ENCODE measurements at regions not wholly inside any gene's neighbourhood (a gene's known extent, or its start where the extent isn't known, plus 50 kb on each side); places are given as distances from the start of the nearest gene placed in this dataset.

DNA sequence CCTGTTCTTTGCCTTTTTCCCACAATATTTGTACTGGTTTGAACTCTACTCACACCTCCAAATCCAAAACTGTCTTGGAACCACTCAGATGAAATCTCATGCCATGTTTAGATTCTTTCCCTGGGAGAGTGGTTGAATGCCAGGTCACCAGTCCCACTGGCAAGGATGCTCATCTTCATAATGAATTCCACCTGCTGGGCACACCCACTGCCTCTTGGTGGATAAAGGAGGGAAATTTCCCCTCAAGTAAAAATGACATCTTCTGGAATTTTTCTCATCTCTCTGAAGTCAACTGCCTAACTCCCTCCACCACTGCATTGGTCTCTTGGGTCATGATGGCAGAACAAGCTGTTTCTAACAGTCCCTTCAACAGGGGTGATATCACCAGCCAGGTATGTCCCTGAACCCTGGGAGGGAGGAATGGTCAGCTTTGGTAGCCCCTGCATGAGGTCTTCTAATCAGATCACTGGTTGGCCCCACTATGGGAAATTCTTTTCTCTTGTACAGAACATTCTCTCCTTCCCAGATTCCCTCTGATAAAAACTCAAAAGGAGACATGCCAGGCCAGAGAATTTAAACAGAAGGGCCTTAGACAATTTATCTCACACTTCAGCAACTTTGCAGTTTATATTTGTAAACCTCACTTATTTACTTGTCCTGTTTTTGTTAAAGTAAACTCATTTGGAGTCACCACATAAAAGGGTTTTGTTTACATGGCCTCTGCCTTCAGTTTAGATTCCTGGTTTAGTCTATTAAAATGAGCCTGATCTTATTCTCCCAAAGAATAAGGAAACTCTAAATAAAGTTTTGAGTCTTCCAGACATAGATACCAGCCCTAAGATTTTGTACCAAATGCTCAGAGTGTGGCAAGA lies 143.4 kb downstream of the WNT5A start:
- Histone ChIP-seq H3K4me1 (ENCODE audit: control insufficient read depth in 2 of 2, insufficient read depth in 2 of 2, low read length in 2 of 2) (no peaks in the 10 kb centered on the region), H3K27ac (ENCODE audit: low read depth in 2 of 2, low read length in 2 of 2) (no peak overlapping the region), H3K9me3 (ENCODE audit: control insufficient read depth in 2 of 2, low read length in 2 of 2) (no peaks in the 10 kb centered on the region), H3K27me3 (ENCODE audit: control insufficient read depth in 2 of 2, insufficient read depth in 2 of 2, low read length in 2 of 2) (no peaks in the 10 kb centered on the region), H3K9ac (ENCODE audit: low read depth in 1 of 2, low read length in 2 of 2) (no peak overlapping the region), H3K4me3 (ENCODE audit: low read length in 2 of 2) (no peak overlapping the region), H3K36me3 (ENCODE audit: control insufficient read depth in 2 of 2, insufficient read depth in 2 of 2, low read length in 2 of 2) (no peaks in the 10 kb centered on the region)

DNA sequence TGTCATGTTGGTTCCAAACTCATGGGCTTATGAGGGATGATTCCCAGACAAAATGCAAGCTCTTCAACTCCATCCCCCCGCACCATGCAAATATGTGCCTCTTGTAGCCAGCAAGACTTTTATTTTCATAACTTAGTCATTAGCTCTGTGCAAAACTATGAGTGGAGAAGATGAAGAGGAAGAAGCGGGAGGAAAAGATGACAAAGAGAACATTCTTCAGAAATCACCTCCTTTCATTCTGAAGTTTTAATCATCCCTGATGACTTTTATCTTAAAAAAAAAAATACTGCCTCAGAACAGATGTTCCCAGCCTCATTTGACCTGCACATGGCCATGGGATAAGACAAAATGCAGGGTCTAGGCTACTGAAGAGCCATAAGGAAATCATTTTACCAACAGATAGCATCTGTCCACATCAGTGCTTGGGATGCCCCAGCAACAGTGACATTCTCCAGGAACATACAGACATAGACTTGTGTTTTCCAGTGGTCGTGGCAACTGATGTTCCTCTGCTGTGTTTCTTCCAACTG lies 145.5 kb downstream of the WNT5A start:
- Histone ChIP-seq H3K9me3 (ENCODE audit: control insufficient read depth in 2 of 2, low read length in 2 of 2) (no peaks in the 10 kb centered on the region), H3K9ac (ENCODE audit: low read depth in 1 of 2, low read length in 2 of 2) (no peak overlapping the region), H3K4me1 (ENCODE audit: control insufficient read depth in 2 of 2, insufficient read depth in 2 of 2, low read length in 2 of 2) (no peaks in the 10 kb centered on the region), H3K36me3 (ENCODE audit: control insufficient read depth in 2 of 2, insufficient read depth in 2 of 2, low read length in 2 of 2) (no peaks in the 10 kb centered on the region), H3K27ac (ENCODE audit: low read depth in 2 of 2, low read length in 2 of 2) (no peak overlapping the region), H3K4me3 (ENCODE audit: low read length in 2 of 2) (no peak overlapping the region), H3K27me3 (ENCODE audit: control insufficient read depth in 2 of 2, insufficient read depth in 2 of 2, low read length in 2 of 2) (no peaks in the 10 kb centered on the region)

DNA sequence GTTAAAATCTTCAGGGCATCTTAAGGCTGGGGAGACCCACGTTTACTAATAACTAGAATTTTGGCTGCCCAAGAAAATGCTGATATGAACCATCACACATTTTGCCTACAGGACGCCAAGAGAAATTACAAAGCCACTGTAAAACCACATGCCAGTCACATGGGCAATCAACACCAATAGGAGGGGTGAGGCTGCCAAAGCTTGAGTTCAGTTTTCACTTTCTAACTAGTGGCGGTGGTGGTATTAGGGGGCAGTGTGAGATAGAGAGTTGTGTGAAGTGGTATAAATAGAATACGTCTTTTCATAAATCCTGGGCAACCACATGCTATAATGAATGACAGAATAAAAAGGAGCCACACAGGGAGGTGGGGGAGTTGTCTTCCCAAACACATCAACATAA lies 147.3 kb downstream of the WNT5A start:
- Histone ChIP-seq H3K27me3 (ENCODE audit: control insufficient read depth in 2 of 2, insufficient read depth in 2 of 2, low read length in 2 of 2) (no peaks in the 10 kb centered on the region), H3K4me1 (ENCODE audit: control insufficient read depth in 2 of 2, insufficient read depth in 2 of 2, low read length in 2 of 2) (no peaks in the 10 kb centered on the region), H3K4me3 (ENCODE audit: low read length in 2 of 2) (no peak overlapping the region), H3K9me3 (ENCODE audit: control insufficient read depth in 2 of 2, low read length in 2 of 2) (no peaks in the 10 kb centered on the region), H3K27ac (ENCODE audit: low read depth in 2 of 2, low read length in 2 of 2) (no peak overlapping the region), H3K9ac (ENCODE audit: low read depth in 1 of 2, low read length in 2 of 2) (no peak overlapping the region), H3K36me3 (ENCODE audit: control insufficient read depth in 2 of 2, insufficient read depth in 2 of 2, low read length in 2 of 2) (no peaks in the 10 kb centered on the region)

DNA sequence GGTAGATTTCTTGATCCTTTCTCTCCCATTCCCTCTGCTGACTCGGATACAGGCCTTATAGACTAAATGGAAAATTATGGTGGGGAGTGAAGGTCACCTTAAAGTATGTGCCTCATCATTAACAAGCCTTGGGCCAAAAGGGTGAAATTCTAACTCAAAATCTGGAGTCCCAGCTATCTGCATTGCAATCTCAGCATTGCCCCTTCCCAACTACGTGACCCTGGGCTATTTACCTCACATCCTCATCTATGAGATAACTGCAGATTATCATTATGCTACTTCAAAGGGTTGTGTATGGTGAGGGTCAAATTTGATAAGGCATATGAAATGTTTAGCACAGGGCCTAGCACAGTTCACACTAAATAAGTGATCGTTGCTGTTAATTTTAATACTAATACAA lies 147.7 kb downstream of the WNT5A start:
- H3K36me3 ChIP-seq (ENCODE audit: control insufficient read depth in 2 of 2, insufficient read depth in 2 of 2, low read length in 2 of 2): no peaks in the 10 kb centered on the region
- no peaks in the 10 kb centered on the region for H3K9me3 ChIP-seq (ENCODE audit: control insufficient read depth in 2 of 2, low read length in 2 of 2)
- no peaks in the 10 kb centered on the region for H3K4me1 ChIP-seq (ENCODE audit: control insufficient read depth in 2 of 2, insufficient read depth in 2 of 2, low read length in 2 of 2)
- no peak overlapping the region for H3K4me3 ChIP-seq (ENCODE audit: low read length in 2 of 2)
- no peak overlapping the region for H3K9ac ChIP-seq (ENCODE audit: low read depth in 1 of 2, low read length in 2 of 2)
- no peak overlapping the region for H3K27ac ChIP-seq (ENCODE audit: low read depth in 2 of 2, low read length in 2 of 2)
- no peaks in the 10 kb centered on the region for H3K27me3 ChIP-seq (ENCODE audit: control insufficient read depth in 2 of 2, insufficient read depth in 2 of 2, low read length in 2 of 2)

DNA sequence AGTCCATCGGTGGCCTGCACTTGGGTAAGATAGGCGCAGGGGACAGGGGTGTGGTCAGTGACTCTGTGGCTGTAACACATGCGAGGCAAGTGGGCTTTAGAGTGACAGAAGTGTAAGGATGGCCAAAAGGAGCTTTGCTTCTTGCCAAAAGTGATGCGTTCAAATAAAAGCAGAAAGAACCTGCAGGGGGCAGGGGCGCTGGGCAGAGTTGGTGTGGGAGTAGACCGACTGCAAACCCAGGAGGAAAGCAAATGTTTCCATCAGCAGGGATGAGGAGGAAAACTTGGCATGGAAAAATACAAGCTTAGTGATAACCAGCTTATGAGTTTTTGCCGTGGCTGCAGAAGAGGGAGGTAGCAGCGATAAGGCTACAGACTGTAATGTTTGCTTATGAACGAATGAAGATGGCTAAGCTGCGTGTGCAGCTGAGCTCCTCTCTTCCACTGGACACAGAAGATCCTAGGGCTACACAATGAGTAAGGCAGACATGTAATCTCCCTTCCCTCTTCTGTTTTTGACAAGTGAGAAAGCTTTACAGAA lies 149.4 kb downstream of the WNT5A start:
- Histone ChIP-seq H3K4me3 (ENCODE audit: low read length in 2 of 2) (no peak overlapping the region), H3K36me3 (ENCODE audit: control insufficient read depth in 2 of 2, insufficient read depth in 2 of 2, low read length in 2 of 2) (no peaks in the 10 kb centered on the region), H3K4me1 (ENCODE audit: control insufficient read depth in 2 of 2, insufficient read depth in 2 of 2, low read length in 2 of 2) (no peaks in the 10 kb centered on the region), H3K9me3 (ENCODE audit: control insufficient read depth in 2 of 2, low read length in 2 of 2) (no peaks in the 10 kb centered on the region), H3K27ac (ENCODE audit: low read depth in 2 of 2, low read length in 2 of 2) (no peak overlapping the region), H3K9ac (ENCODE audit: low read depth in 1 of 2, low read length in 2 of 2) (no peak overlapping the region), H3K27me3 (ENCODE audit: control insufficient read depth in 2 of 2, insufficient read depth in 2 of 2, low read length in 2 of 2) (no peaks in the 10 kb centered on the region)

DNA sequence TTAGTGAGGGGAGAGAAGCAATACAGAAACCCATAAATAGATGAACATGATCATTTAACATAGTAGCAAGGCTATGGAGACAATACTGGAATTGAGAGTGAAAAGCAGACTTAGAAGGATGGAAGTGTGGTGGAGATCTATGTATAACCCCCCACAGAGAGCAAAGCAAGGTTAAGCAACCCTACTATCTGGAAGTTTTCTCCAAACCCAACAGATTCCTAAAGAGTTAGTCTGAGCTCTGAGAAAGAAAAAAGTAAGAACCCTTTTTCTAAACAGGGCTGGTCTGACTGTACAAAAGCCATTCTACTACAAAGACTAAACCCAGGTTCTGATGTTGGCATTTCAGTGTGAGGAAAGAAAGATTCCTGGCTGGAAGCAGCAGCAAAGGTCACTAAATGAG lies 153.2 kb downstream of the WNT5A start:
- Histone ChIP-seq H3K27ac (ENCODE audit: low read depth in 2 of 2, low read length in 2 of 2) (no peak overlapping the region), H3K4me1 (ENCODE audit: control insufficient read depth in 2 of 2, insufficient read depth in 2 of 2, low read length in 2 of 2) (no peaks in the 10 kb centered on the region), H3K9me3 (ENCODE audit: control insufficient read depth in 2 of 2, low read length in 2 of 2) (no peaks in the 10 kb centered on the region), H3K9ac (ENCODE audit: low read depth in 1 of 2, low read length in 2 of 2) (no peak overlapping the region), H3K4me3 (ENCODE audit: low read length in 2 of 2) (no peak overlapping the region), H3K36me3 (ENCODE audit: control insufficient read depth in 2 of 2, insufficient read depth in 2 of 2, low read length in 2 of 2) (no peaks in the 10 kb centered on the region), H3K27me3 (ENCODE audit: control insufficient read depth in 2 of 2, insufficient read depth in 2 of 2, low read length in 2 of 2) (no peaks in the 10 kb centered on the region)

DNA sequence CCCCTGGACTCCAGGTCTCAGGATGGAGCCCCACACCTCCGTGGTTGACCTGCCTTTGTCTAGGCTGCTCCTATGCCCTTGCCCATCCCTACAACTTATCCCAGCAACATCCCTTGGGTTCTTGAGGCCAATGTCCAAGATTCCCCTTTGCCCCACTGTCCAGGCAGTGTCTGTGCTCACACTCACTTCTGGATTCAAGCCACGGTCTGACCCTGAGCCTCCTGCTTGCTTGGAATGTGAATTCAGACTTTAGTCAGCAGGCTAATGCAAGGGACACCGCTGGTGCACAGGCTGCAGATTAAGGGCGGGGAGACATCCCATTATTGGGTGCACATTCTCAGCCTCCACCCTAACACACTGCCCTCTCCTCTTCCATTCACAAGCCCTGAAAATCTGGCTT lies 154.1 kb downstream of the WNT5A start:
- no peak overlapping the region for H3K27ac ChIP-seq (ENCODE audit: low read depth in 2 of 2, low read length in 2 of 2)
- H3K27me3 ChIP-seq (ENCODE audit: control insufficient read depth in 2 of 2, insufficient read depth in 2 of 2, low read length in 2 of 2): no peaks in the 10 kb centered on the region
- H3K9ac ChIP-seq (ENCODE audit: low read depth in 1 of 2, low read length in 2 of 2): no peak overlapping the region
- no peaks in the 10 kb centered on the region for H3K9me3 ChIP-seq (ENCODE audit: control insufficient read depth in 2 of 2, low read length in 2 of 2)
- no peaks in the 10 kb centered on the region for H3K36me3 ChIP-seq (ENCODE audit: control insufficient read depth in 2 of 2, insufficient read depth in 2 of 2, low read length in 2 of 2)
- no peaks in the 10 kb centered on the region for H3K4me1 ChIP-seq (ENCODE audit: control insufficient read depth in 2 of 2, insufficient read depth in 2 of 2, low read length in 2 of 2)
- H3K4me3 ChIP-seq (ENCODE audit: low read length in 2 of 2): no peak overlapping the region

DNA sequence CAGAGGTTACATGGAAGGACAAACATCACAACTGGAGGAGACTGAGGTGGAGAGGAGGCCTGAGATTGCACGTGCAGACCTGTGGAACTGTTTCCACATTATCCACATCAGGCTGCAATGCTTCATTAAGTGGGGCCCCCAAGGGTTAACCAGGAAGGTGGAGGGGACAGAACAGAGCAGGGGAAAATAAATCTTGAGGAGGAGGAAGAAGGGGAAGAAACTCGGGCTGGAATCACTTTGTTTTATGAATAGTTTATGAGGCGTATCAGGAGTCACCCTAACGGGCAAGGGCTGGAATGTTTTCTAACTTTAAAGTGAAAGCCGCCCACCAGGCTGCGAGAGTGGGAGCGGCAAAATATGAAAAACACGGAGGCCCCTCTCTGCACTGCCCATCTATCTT lies 154.9 kb downstream of the WNT5A start:
- no peaks in the 10 kb centered on the region for H3K9me3 ChIP-seq (ENCODE audit: control insufficient read depth in 2 of 2, low read length in 2 of 2)
- no peak overlapping the region for H3K27ac ChIP-seq (ENCODE audit: low read depth in 2 of 2, low read length in 2 of 2)
- H3K4me3 ChIP-seq (ENCODE audit: low read length in 2 of 2): no peak overlapping the region
- no peaks in the 10 kb centered on the region for H3K4me1 ChIP-seq (ENCODE audit: control insufficient read depth in 2 of 2, insufficient read depth in 2 of 2, low read length in 2 of 2)
- no peaks in the 10 kb centered on the region for H3K36me3 ChIP-seq (ENCODE audit: control insufficient read depth in 2 of 2, insufficient read depth in 2 of 2, low read length in 2 of 2)
- no peak overlapping the region for H3K9ac ChIP-seq (ENCODE audit: low read depth in 1 of 2, low read length in 2 of 2)
- H3K27me3 ChIP-seq (ENCODE audit: control insufficient read depth in 2 of 2, insufficient read depth in 2 of 2, low read length in 2 of 2): no peaks in the 10 kb centered on the region

DNA sequence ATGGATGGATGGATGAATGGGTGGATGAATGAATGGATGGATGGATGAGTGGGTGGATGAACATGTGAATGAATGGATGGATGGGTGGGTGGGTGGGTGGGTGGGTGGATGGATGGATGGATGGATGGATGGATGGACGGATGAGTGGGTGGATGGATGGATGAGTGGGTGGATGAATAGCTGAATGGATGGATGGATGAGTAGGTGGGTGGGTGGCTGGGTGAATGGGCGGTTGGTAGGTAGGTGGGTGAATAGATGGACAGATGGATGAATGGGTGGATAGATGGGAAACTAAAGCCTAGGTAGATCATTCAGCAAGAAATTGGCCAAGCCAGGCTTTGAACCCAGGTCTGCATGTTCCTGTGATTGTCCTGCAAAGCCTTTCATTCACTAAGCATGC lies 155.6 kb downstream of the WNT5A start:
- Histone ChIP-seq H3K9me3 (ENCODE audit: control insufficient read depth in 2 of 2, low read length in 2 of 2) (no peaks in the 10 kb centered on the region), H3K27ac (ENCODE audit: low read depth in 2 of 2, low read length in 2 of 2) (no peak overlapping the region), H3K4me1 (ENCODE audit: control insufficient read depth in 2 of 2, insufficient read depth in 2 of 2, low read length in 2 of 2) (no peaks in the 10 kb centered on the region), H3K9ac (ENCODE audit: low read depth in 1 of 2, low read length in 2 of 2) (no peak overlapping the region), H3K4me3 (ENCODE audit: low read length in 2 of 2) (no peak overlapping the region), H3K27me3 (ENCODE audit: control insufficient read depth in 2 of 2, insufficient read depth in 2 of 2, low read length in 2 of 2) (no peaks in the 10 kb centered on the region), H3K36me3 (ENCODE audit: control insufficient read depth in 2 of 2, insufficient read depth in 2 of 2, low read length in 2 of 2) (no peaks in the 10 kb centered on the region)

DNA sequence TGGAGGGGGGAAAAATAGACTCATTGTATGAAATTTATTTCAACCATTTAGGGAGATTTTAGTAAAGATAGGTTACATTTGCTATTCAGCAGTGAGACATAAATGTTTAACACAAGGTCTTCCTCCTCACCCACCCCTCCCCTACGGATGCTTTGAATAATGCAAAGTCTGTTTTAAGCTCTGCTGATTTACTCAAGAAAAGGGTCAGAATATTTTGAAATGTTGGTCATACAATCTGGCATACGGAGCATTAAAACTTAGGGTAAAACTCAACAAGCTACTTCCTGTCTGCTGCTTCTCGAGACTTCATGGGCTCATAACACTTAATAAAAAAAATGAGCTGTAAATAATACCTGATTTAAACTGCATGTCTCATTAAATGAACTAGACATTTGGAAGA lies 156.3 kb downstream of the WNT5A start:
- no peak overlapping the region for H3K9ac ChIP-seq (ENCODE audit: low read depth in 1 of 2, low read length in 2 of 2)
- H3K27me3 ChIP-seq (ENCODE audit: control insufficient read depth in 2 of 2, insufficient read depth in 2 of 2, low read length in 2 of 2): no peaks in the 10 kb centered on the region
- no peaks in the 10 kb centered on the region for H3K4me1 ChIP-seq (ENCODE audit: control insufficient read depth in 2 of 2, insufficient read depth in 2 of 2, low read length in 2 of 2)
- H3K9me3 ChIP-seq (ENCODE audit: control insufficient read depth in 2 of 2, low read length in 2 of 2): no peaks in the 10 kb centered on the region
- H3K36me3 ChIP-seq (ENCODE audit: control insufficient read depth in 2 of 2, insufficient read depth in 2 of 2, low read length in 2 of 2): no peaks in the 10 kb centered on the region
- no peak overlapping the region for H3K27ac ChIP-seq (ENCODE audit: low read depth in 2 of 2, low read length in 2 of 2)
- no peak overlapping the region for H3K4me3 ChIP-seq (ENCODE audit: low read length in 2 of 2)

All from mucosa of rectum (tissue), 2 donors.